B cell (primary cell): ENCODE measurements at regions not wholly inside any gene's neighbourhood (a gene's known extent, or its start where the extent isn't known, plus 50 kb on each side); places are given as distances from the start of the nearest gene placed in this dataset.

ENCODE experiments used
- EZH2 ChIP-seq: IDR thresholded peaks from 2 replicates; pipeline ENCODE4 v1.6.1; 2012; ENCODE audit warnings: borderline replicate concordance, low read depth, mild to moderate bottlenecking, moderate library complexity, low read length; ENCODE audit not compliant: insufficient read depth, poor library complexity, severe bottlenecking
- TF ChIP-seq, protein P1 (sequence below): fragments of 200-600 bp; IDR thresholded peaks from one replicate; pipeline ENCODE4 v1.8.0; 2022; ENCODE audit warnings: antibody characterized with exemption, mild to moderate bottlenecking

DNA sequence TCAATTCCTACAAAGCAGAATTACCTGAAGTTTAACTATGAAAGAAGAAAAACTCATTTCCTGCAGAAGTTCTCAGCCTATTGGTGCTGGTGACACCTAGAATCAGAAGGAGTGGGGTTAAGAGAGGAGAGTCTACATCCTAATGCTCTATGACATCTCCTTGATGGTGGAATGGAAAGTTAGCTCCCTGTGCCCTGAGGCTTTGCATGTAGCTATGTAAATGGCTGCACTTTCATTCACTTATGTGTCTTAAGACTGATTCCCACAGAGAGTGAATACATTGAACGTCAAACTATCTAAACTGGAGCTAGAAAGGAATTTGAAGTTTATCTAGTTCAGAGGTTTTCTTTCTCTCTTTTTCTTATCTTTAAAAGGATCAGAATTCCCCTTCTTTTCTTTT is 52.1 kb upstream of the ADRB2 start:
- TF ChIP-seq, protein P1, sequence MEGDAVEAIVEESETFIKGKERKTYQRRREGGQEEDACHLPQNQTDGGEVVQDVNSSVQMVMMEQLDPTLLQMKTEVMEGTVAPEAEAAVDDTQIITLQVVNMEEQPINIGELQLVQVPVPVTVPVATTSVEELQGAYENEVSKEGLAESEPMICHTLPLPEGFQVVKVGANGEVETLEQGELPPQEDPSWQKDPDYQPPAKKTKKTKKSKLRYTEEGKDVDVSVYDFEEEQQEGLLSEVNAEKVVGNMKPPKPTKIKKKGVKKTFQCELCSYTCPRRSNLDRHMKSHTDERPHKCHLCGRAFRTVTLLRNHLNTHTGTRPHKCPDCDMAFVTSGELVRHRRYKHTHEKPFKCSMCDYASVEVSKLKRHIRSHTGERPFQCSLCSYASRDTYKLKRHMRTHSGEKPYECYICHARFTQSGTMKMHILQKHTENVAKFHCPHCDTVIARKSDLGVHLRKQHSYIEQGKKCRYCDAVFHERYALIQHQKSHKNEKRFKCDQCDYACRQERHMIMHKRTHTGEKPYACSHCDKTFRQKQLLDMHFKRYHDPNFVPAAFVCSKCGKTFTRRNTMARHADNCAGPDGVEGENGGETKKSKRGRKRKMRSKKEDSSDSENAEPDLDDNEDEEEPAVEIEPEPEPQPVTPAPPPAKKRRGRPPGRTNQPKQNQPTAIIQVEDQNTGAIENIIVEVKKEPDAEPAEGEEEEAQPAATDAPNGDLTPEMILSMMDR = no peak
- no peak for TF ChIP-seq EZH2
